HepG2 (cell line): ENCODE measurements at regions not wholly inside any gene's neighbourhood (a gene's known extent, or its start where the extent isn't known, plus 50 kb on each side); places are given as distances from the start of the nearest gene placed in this dataset.

Experiments used
- ATAC-seq: fragments of 200-7000 bp; cut with Tn5 transposase; 3 replicates; pipeline ENCODE4 v1.9.1; 2020; ENCODE audit warnings: mild to moderate bottlenecking, moderate library complexity
- BruUV-seq: library from RNA; stranded (reverse); fragments of 400-500 nt; replicated peaks from 2 replicates; lab custom pipeline; 2021; lab: Mats Ljungman, UMichigan
- CTCF ChIA-PET: fragments of 300-600 bp; formaldehyde crosslinking; extraction: SDS; loops from one replicate; lab custom pipeline; 2021; ENCODE audit warnings: low total read pairs, inconsistent platforms, low intra/inter-chr PET ratio; lab: Yijun Ruan, JAX
- POLR2A ChIA-PET: fragments of 350-600 bp; sonication (Branson Sonifier 250); formaldehyde crosslinking; loops from one replicate; lab custom pipeline; 2020; ENCODE audit warnings: antibody characterized with exemption, inconsistent platforms; lab: Yijun Ruan, JAX
- DNase-seq: peaks from one replicate; pipeline ENCODE4 v3.0.0-alpha.2; 2015; ENCODE audit warnings: low spot score
- FAIRE-seq: peaks from 3 replicates; lab custom pipeline; 2011; peaks lifted over from hg19 to GRCh38; lab: Jason Lieb, UNC
- H2AFZ ChIP-seq: one replicate; pipeline ENCODE4 v1.6.1; 2011; ENCODE audit warnings: low read length, inconsistent platforms
- H3K27ac ChIP-seq: fragments of 300-600 bp; 3 replicates; pipeline ENCODE4 v1.8.0; 2011; ENCODE audit warnings: mixed run types, mild to moderate bottlenecking, mixed read lengths, low read length, inconsistent platforms; ENCODE audit not compliant: insufficient read depth; ENCODE audit errors: extremely low read length
- H3K27me3 ChIP-seq, 2 experiments: fragments of 200-600 bp in 1 of 2; 2 replicates in 1 of 2; 3 replicates in 1 of 2; pipeline versions ENCODE4 v1.6.0 to v1.8.0; 2011; ENCODE audit warnings: low read length in 2 of 2, mild to moderate bottlenecking in 2 of 2, moderate library complexity in 2 of 2, inconsistent platforms in 1 of 2; ENCODE audit not compliant: insufficient read depth in 2 of 2, control insufficient read depth in 1 of 2
- H3K36me3 ChIP-seq, 2 experiments: fragments of 200-600 bp in 1 of 2; replicated peaks in 1 of 2; 2 replicates in 1 of 2; 3 replicates in 1 of 2; pipeline versions ENCODE4 v1.5.1 to v1.8.0; 2011; ENCODE audit warnings: low read length in 2 of 2, inconsistent platforms in 1 of 2; ENCODE audit not compliant: insufficient read depth in 2 of 2, control insufficient read depth in 1 of 2
- H3K4me1 ChIP-seq: 2 replicates; pipeline ENCODE4 v1.5.1; 2012; ENCODE audit warnings: low read length, inconsistent platforms; ENCODE audit not compliant: insufficient read depth
- H3K4me2 ChIP-seq: 2 replicates; pipeline ENCODE4 v1.6.0; 2011; ENCODE audit warnings: low read depth, low read length, inconsistent platforms
- H3K4me3 ChIP-seq, 3 experiments: fragments of 200-600 bp in 1 of 3; sonication (generic), shearing (Covaris generic) in 1 of 3; replicated peaks in 1 of 3; 2 replicates each; pipeline ENCODE4 v1.5.1; 2011 to 2016; ENCODE audit warnings: low read length in 3 of 3, inconsistent platforms in 2 of 3, low read depth in 2 of 3, mild to moderate bottlenecking in 2 of 3, control low read depth in 1 of 3, mixed read lengths in 1 of 3; ENCODE audit not compliant: insufficient read depth in 1 of 3
- H3K79me2 ChIP-seq: one replicate; pipeline ENCODE4 v1.6.1; 2011; ENCODE audit warnings: low read length, inconsistent platforms; ENCODE audit not compliant: insufficient read depth
- H3K9ac ChIP-seq: 2 replicates; pipeline ENCODE4 v1.6.0; 2011; ENCODE audit warnings: mild to moderate bottlenecking, low read depth, low read length, inconsistent platforms; ENCODE audit not compliant: insufficient read depth
- H3K9me3 ChIP-seq: 2 replicates; pipeline ENCODE4 v1.5.1; 2012; ENCODE audit warnings: mild to moderate bottlenecking, low read length
- H4K20me1 ChIP-seq: 2 replicates; pipeline ENCODE4 v1.6.0; 2011; ENCODE audit warnings: inconsistent platforms, mild to moderate bottlenecking, low read length, moderate library complexity; ENCODE audit not compliant: insufficient read depth
- ATRX ChIP-seq: sonication (generic); formaldehyde crosslinking; IDR thresholded peaks from 2 replicates; pipeline ENCODE4 v1.4.0; 2020; ENCODE audit warnings: missing genetic modification reagents, borderline replicate concordance
- BCL6 ChIP-seq: IDR thresholded peaks from 2 replicates; pipeline ENCODE4 v1.6.1; 2016; ENCODE audit warnings: missing genetic modification reagents, missing compliant biosample characterization
- HES4 ChIP-seq: sonication (generic); formaldehyde crosslinking; IDR thresholded peaks from 2 replicates; pipeline ENCODE4 v1.9.0; 2021; ENCODE audit warnings: mild to moderate bottlenecking, missing genetic modification reagents, borderline replicate concordance
- MEF2D ChIP-seq: sonication (generic); formaldehyde crosslinking; IDR thresholded peaks from 2 replicates; pipeline ENCODE4 v1.5.1; 2020; ENCODE audit warnings: mild to moderate bottlenecking, missing genetic modification reagents
- RBM22 ChIP-seq: fragments of 200-400 bp; formaldehyde crosslinking; optimal IDR thresholded peaks from 2 replicates; pipeline ENCODE3; 2017; ENCODE audit warnings: mild to moderate bottlenecking, low read length, moderate library complexity
- ZBTB25 ChIP-seq: IDR thresholded peaks from 2 replicates; pipeline ENCODE4 v1.6.1; 2018; ENCODE audit warnings: missing genetic modification reagents
- ZNF18 ChIP-seq: sonication (generic); formaldehyde crosslinking; IDR thresholded peaks from 2 replicates; pipeline ENCODE4 v1.8.0; 2022; ENCODE audit warnings: mild to moderate bottlenecking, missing genetic modification reagents; ENCODE audit not compliant: insufficient replicate concordance
- ZNF235 ChIP-seq: sonication (generic); formaldehyde crosslinking; IDR thresholded peaks from 2 replicates; pipeline ENCODE4 v1.8.1; 2023; ENCODE audit warnings: mild to moderate bottlenecking, missing genetic modification reagents, borderline replicate concordance
- ZNF326 ChIP-seq: sonication (generic); formaldehyde crosslinking; IDR thresholded peaks from 2 replicates; pipeline ENCODE4 v1.4.0; 2020; ENCODE audit warnings: missing genetic modification reagents, borderline replicate concordance
- ZNF354B ChIP-seq: sonication (generic); formaldehyde crosslinking; IDR thresholded peaks from 2 replicates; pipeline ENCODE4 v1.8.0; 2022; ENCODE audit warnings: mild to moderate bottlenecking, missing genetic modification reagents
- ZNF510 ChIP-seq: sonication (generic); formaldehyde crosslinking; IDR thresholded peaks from 2 replicates; pipeline ENCODE4 v1.4.0; 2020; ENCODE audit warnings: low read depth, mild to moderate bottlenecking, missing genetic modification reagents
- ZNF672 ChIP-seq: sonication (generic); formaldehyde crosslinking; IDR thresholded peaks from 2 replicates; pipeline ENCODE4 v1.8.1; 2022; ENCODE audit warnings: missing genetic modification reagents
- WGBS: methylation state at CpG from one replicate; pipeline ENCODE4 v1.1.6; 2017; ENCODE audit warnings: low lambda C conversion rate; 5-methylcytosine and 5-hydroxymethylcytosine counted together
- in situ Hi-C: cut with HindIII; loops from 2 replicates; pipeline ENCODE4 v1.10.0; 2017; ENCODE audit warnings: low pct_unique_long_range_greater_than_20kb; ENCODE audit not compliant: extremely low pct_ligation_motif_present
- intact Hi-C: fragments of 100-400 bp; cut with micrococcal nuclease; formaldehyde crosslinking; loops from one replicate; pipeline ENCODE4 v1.10.0; 2022; ENCODE audit not compliant: unreplicated experiment

GRCh38 chrX:6757631-6758030 lies 222.7 kb upstream of the VCX3A start (continued):
- TF ChIP-seq ZBTB25 (CRISPR knock-in tag) (no peak), BCL6 (no peak), ZNF354B (CRISPR knock-in tag) (no peak), HES4 (CRISPR knock-in tag) (no peak), ZNF326 (CRISPR knock-in tag) (no peak)
- TF ChIP-seq, all 625 proteins: peak for 0

GRCh38 chrX:6748595-6748994 lies 213.7 kb upstream of the VCX3A start:
- Histone ChIP-seq H3K27ac (no peak overlapping the region), H3K4me1 (no peaks in the 10 kb centered on the region), H4K20me1 (no peaks in the 10 kb centered on the region), H3K9me3 (no peaks in the 10 kb centered on the region), H3K4me3 (no peak overlapping the region), H3K4me2 (no peak overlapping the region), H3K9ac (no peak overlapping the region), H2AFZ (no peak overlapping the region), H3K27me3 (no peaks in the 10 kb centered on the region), H3K79me2 (no peaks in the 10 kb centered on the region), H3K36me3 (no peaks in the 10 kb centered on the region)
- FAIRE-seq, result no peak
- POLR2A ChIA-PET, result no interaction called here
- no peak for DNase-seq
- in situ Hi-C loops, result no loop called here
- no peak for ATAC-seq
- WGBS, result 0% methylated on average over 3 of the region's 3 CpGs
- BruUV-seq, result no TSS peak
- CTCF ChIA-PET, result no interaction called here
- intact Hi-C loops, result no loop called here
- TF ChIP-seq ZNF18 (CRISPR knock-in tag) (no peak), ZNF672 (no peak), RBM22 (no peak), MEF2D (CRISPR knock-in tag) (no peak), ZNF235 (CRISPR knock-in tag) (no peak), ZNF510 (CRISPR knock-in tag) (no peak), ATRX (CRISPR knock-in tag) (no peak)
- TF ChIP-seq, all 625 proteins: peak for 0
